C4-2B (cell line): ENCODE measurements at regions not wholly inside any gene's neighbourhood (a gene's known extent, or its start where the extent isn't known, plus 50 kb on each side); places are given as distances from the start of the nearest gene placed in this dataset.

ENCODE experiments used
- CTCF ChIP-seq: fragments of 450-650 bp; conservative IDR thresholded peaks from 2 replicates; pipeline ENCODE4 v1.5.1; 2017; ENCODE audit warnings: mild to moderate bottlenecking
- ZFX ChIP-seq: fragments of 450-650 bp; IDR thresholded peaks from 2 replicates; pipeline ENCODE4 v1.6.1; 2017

DNA sequence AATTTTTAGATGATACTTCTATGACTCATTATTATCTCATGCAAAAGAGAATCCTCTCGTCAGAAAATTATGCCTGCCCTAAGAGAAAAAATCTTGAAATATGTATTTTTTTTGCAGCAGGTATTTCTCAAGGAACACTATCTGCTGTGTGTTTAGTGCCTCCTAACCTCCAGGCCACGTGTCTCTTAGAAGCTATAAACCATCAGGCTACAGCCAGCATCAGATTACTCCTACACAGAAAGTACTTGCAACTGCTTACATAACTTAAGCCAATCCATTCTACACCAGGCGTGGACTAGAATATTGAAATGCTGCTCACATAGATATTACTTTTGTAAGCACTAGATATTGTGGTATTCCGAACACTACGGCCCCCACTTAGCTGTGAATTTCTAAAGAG, 933.4 kb downstream of the PLA2G4A start:
- TF ChIP-seq CTCF, result no peak
- TF ChIP-seq ZFX, result no peak
